MM.1S (cell line): ENCODE measurements at regions not wholly inside any gene's neighbourhood (a gene's known extent, or its start where the extent isn't known, plus 50 kb on each side); places are given as distances from the start of the nearest gene placed in this dataset.

Experiments
- CTCF ChIP-seq: fragments of 300-600 bp; sonication (generic); IDR thresholded peaks from 2 replicates; pipeline ENCODE4 v1.5.1; 2016; ENCODE audit warnings: antibody characterized with exemption, low read length, mixed read lengths
- EZH2 ChIP-seq: fragments of 300-600 bp; sonication (generic); optimal IDR thresholded peaks from 2 replicates; pipeline ENCODE3; 2017; ENCODE audit warnings: low read depth, mild to moderate bottlenecking, antibody characterized with exemption, low read length, mixed read lengths
- EZH2phosphoT487 ChIP-seq: fragments of 300-600 bp; sonication (generic); IDR thresholded peaks from 2 replicates; pipeline ENCODE4 v1.6.1; 2018; ENCODE audit warnings: antibody characterized with exemption, low read length

DNA sequence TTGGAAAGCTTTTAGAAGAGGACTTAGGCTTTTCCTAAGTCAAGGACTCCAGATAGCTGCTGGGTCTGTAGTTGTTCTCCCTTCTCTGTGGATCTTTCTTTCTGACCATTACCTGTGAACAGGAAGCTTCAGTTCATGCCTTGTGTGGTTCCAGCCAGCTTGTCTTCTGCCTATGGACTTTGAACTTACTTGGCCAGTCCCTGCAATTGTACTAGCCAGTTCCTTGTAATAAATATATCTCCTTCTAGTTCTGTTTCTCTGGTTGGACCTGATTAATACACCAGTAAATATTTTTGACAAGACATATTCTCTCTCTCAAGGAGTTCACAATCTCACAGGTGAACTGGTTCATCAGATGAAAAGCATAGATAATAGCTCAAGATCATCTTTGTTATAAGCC is 341.3 kb upstream of the DPPA4 start:
- TF ChIP-seq CTCF (no peak), EZH2 (no peak), EZH2phosphoT487 (no peak)
